SH-SY5Y (cell line): ENCODE measurements at regions not wholly inside any gene's neighbourhood (a gene's known extent, or its start where the extent isn't known, plus 50 kb on each side); places are given as distances from the start of the nearest gene placed in this dataset.

Source experiments
- GATA2 ChIP-seq: IDR thresholded peaks from 2 replicates; pipeline ENCODE4 v1.6.1; 2011; ENCODE audit warnings: mild to moderate bottlenecking, low read depth, low read length
- GATA3 ChIP-seq: IDR thresholded peaks from 2 replicates; pipeline ENCODE4 v1.6.1; 2011; ENCODE audit warnings: low read depth, mild to moderate bottlenecking, low read length, moderate library complexity

DNA sequence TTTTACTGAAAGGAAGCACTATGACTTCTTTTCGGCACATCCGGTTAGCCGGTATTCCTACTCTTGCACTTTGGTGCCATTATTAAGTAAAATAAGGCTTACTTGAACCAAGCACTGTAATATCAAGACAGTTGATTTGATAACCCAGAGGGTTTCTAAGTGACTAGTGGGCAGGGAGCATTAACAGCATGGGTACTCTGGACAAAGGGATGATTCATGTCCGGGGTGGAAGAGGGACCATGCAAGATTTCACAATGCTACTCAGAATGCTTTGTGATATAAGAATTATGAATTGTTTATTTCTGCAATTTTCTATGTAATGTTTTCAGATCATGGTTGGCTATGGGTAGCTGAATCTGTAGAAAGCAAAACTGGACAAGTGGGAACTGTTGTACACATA, 282.1 kb downstream of the TDRD3 start:
- no peak for TF ChIP-seq GATA2
- no peak for TF ChIP-seq GATA3
